Aorta (tissue), 5 donors: ENCODE measurements at regions not wholly inside any gene's neighbourhood (a gene's known extent, or its start where the extent isn't known, plus 50 kb on each side); places are given as distances from the start of the nearest gene placed in this dataset.

ENCODE experiments used
- ATAC-seq: fragments of 200-7000 bp; cut with Tn5 transposase; one replicate; pipeline ENCODE4 v1.9.1; 2022; ENCODE audit warnings: moderate library complexity; ENCODE audit not compliant: low FRiP score
- DNase-seq, 2 donors: peaks; one replicate each; pipeline ENCODE4 v3.0.0-alpha.2; 2020
- H3K27ac ChIP-seq, 2 donors: one replicate each; pipeline ENCODE4 v1.5.1; 2013; ENCODE audit warnings: low read length in 2 of 2, mild to moderate bottlenecking in 2 of 2, moderate library complexity in 2 of 2, control low read depth in 1 of 2, inconsistent platforms in 1 of 2, low read depth in 1 of 2
- H3K27me3 ChIP-seq, 2 donors: one replicate each; pipeline ENCODE4 v1.6.1; 2013; ENCODE audit warnings: control low read depth in 1 of 2, low read length in 1 of 2, mild to moderate bottlenecking in 1 of 2, moderate library complexity in 1 of 2; ENCODE audit not compliant: insufficient read depth in 2 of 2, control insufficient read depth in 1 of 2
- H3K36me3 ChIP-seq, 2 donors: one replicate each; pipeline ENCODE4 v1.6.1; 2013; ENCODE audit warnings: control low read depth in 1 of 2, low read length in 1 of 2, mild to moderate bottlenecking in 1 of 2; ENCODE audit not compliant: insufficient read depth in 2 of 2, control insufficient read depth in 1 of 2
- H3K4me1 ChIP-seq, 2 donors: one replicate each; pipeline ENCODE4 v1.6.1; 2013; ENCODE audit warnings: low read length in 2 of 2, control low read depth in 1 of 2, mild to moderate bottlenecking in 1 of 2, moderate library complexity in 1 of 2; ENCODE audit not compliant: insufficient read depth in 2 of 2, control insufficient read depth in 1 of 2
- H3K4me3 ChIP-seq, 2 donors: one replicate each; pipeline ENCODE4 v1.5.1; 2013; ENCODE audit warnings: low read length in 2 of 2, control low read depth in 1 of 2, mild to moderate bottlenecking in 1 of 2
- H3K9me3 ChIP-seq: one replicate; pipeline ENCODE4 v1.6.1; 2013; ENCODE audit warnings: mild to moderate bottlenecking, low read length; ENCODE audit not compliant: control insufficient read depth
- WGBS, 2 donors: extraction: QIAGEN DNeasy Blood & Tissue Kit; methylation state at CpG; one replicate each; pipeline ENCODE4 v1.1.7; 2013; 5-methylcytosine and 5-hydroxymethylcytosine counted together
- intact Hi-C, 2 donors: fragments of 100-400 bp; cut with DNase I; formaldehyde crosslinking; loops; one replicate each; pipeline versions ENCODE4 v1.14.2 to v1.15.0; 2022
- donor health status: healthy with polysubstance abuse.
- donor health status: Bipolar disorder and iron deficiency.
- donor health status: DM: no; HTN: no; CAD: no.
- donor health status: DM: no; HTN: no; CAD: no.
- donor health status: DM: yes; HTN: yes; CAD: no.

DNA sequence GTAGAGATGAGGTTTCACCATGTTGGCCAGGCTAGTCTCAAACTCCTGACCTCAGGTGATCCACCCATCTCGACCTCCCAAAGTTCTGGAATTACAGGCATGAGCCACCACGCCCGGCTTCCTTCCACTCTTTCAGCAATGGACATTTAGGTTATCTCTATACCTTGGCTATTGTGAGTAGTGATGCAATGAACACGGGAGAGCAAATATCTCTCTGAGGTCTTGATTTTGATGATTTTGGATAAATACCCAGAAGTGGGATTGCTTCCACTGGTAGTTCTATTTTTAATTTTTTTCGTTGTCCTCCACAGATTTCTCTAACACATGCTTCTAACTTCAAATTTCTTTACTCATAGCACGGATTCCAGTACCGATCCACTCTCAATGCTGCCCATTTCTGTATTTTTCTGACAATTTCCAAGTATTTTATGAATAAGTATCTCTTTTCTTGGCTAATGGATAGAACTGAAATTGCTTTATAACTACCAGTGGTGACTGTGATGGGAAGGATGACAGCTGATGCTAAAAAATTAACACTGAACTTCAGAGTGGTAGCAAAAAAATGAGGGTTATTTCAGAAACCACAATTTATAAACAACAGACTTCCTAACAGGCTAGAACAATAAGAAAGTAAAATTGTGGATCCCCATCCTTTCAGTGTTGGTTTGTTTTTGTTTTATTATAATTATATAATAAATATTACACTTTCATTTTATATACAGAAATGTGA, 327.5 kb upstream of the RUNX1 start:
- 48 to 64% methylated on average over 7 of the region's 7 CpGs for WGBS, 2 donors
- H3K36me3 ChIP-seq: no peaks in the 10 kb centered on the region

GRCh38 chr21:35375115-35375514, 326.0 kb upstream of the RUNX1 start:
- intact Hi-C loops: no loop called here
- ATAC-seq: no peak
- Histone ChIP-seq H3K27ac (no peak overlapping the region), H3K27me3 (no peaks in the 10 kb centered on the region), H3K36me3 (no peaks in the 10 kb centered on the region), H3K4me3 (no peak overlapping the region), H3K4me1 (no peaks in the 10 kb centered on the region), H3K9me3 (no peaks in the 10 kb centered on the region)
- WGBS, 2 donors: 94 to 99% methylated on average over 1 of the region's 1 CpG
- no peak for DNase-seq

More for the DNA sequence above, 327.5 kb upstream of the RUNX1 start:
- no peak for ATAC-seq
- intact Hi-C loops: no loop called here
- Histone ChIP-seq H3K4me1 (no peaks in the 10 kb centered on the region), H3K27me3 (no peaks in the 10 kb centered on the region), H3K4me3 (no peak overlapping the region), H3K27ac (no peak overlapping the region), H3K9me3 (no peaks in the 10 kb centered on the region)
- DNase-seq: no peak

- H3K4me3 ChIP-seq: no peak overlapping the region
- intact Hi-C loops: no loop called here
- H3K4me1 ChIP-seq: no peaks in the 10 kb centered on the region
- no peaks in the 10 kb centered on the region for H3K27me3 ChIP-seq
- no peaks in the 10 kb centered on the region for H3K36me3 ChIP-seq
- 83 to 86% methylated on average over 2 of the region's 2 CpGs for WGBS, 2 donors
- ATAC-seq (no peak), DNase-seq (no peak)
- no peak overlapping the region for H3K27ac ChIP-seq
- no peaks in the 10 kb centered on the region for H3K9me3 ChIP-seq
Observed at GRCh38 chr21:35373998-35374397, 324.9 kb upstream of the RUNX1 start.

- ATAC-seq (no peak), DNase-seq (no peak)
- H3K27me3 ChIP-seq: no peaks in the 10 kb centered on the region
- intact Hi-C loops: no loop called here
- 79 to 80% methylated on average over 5 of the region's 5 CpGs for WGBS, 2 donors
- H3K4me3 ChIP-seq: no peak overlapping the region
- H3K36me3 ChIP-seq: no peaks in the 10 kb centered on the region
- no peaks in the 10 kb centered on the region for H3K9me3 ChIP-seq
- no peak overlapping the region for H3K27ac ChIP-seq
- H3K4me1 ChIP-seq: no peaks in the 10 kb centered on the region
Observed at GRCh38 chr21:35372201-35372600, 323.1 kb upstream of the RUNX1 start.

DNA sequence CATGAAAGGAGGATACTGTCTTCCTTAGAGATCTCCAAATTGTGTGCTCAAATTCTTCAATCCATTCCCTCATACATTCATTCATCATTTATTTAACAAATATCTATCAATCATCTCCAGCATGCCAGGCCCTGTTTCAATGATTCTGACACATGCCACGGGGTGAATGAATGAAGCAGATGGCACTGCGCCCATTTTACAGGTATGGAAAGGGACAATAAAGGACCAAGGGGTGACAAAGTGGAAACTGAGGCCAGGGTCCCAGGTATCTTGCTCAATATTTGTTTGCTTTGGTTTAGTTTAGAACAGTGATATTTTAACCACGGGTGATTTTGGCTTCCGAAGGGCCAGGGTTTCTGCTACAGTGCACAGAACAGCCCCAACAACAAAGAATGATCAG, 321.6 kb upstream of the RUNX1 start:
- WGBS, 2 donors: 80 to 84% methylated on average over 4 of the region's 4 CpGs
- intact Hi-C loops: no loop called here

DNA sequence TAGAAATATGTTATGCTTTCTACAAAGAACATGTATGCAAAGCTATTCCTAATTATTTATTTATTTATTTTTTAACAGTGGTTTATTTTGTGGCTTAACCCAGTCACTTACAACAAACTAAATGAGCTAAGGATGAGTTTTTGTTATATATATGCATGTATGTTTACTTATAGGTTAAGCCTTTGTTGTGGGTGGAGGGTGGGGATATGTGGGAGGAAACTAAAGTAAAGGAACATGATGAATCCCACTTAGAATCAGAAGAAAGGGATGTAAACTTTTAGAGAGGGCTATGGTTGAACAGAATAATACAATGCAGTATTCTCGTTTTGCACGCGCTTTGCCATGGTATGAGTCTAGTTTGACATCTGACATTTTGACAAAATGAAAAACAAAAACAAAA, 321.0 kb upstream of the RUNX1 start:
- no peaks in the 10 kb centered on the region for H3K9me3 ChIP-seq
- WGBS, 2 donors: 97 to 98% methylated on average over 3 of the region's 3 CpGs
- intact Hi-C loops: no loop called here
- no peaks in the 10 kb centered on the region for H3K4me1 ChIP-seq
- ATAC-seq (no peak), DNase-seq (no peak)
- H3K27ac ChIP-seq: no peak overlapping the region
- H3K27me3 ChIP-seq: no peaks in the 10 kb centered on the region
- no peaks in the 10 kb centered on the region for H3K36me3 ChIP-seq
- no peak overlapping the region for H3K4me3 ChIP-seq

More for the DNA sequence above, 321.6 kb upstream of the RUNX1 start:
- Histone ChIP-seq H3K4me3 (no peak overlapping the region), H3K4me1 (no peaks in the 10 kb centered on the region), H3K36me3 (no peaks in the 10 kb centered on the region), H3K27me3 (no peaks in the 10 kb centered on the region), H3K9me3 (no peaks in the 10 kb centered on the region), H3K27ac (no peak overlapping the region)
- no peak for DNase-seq
- ATAC-seq: no peak

DNA sequence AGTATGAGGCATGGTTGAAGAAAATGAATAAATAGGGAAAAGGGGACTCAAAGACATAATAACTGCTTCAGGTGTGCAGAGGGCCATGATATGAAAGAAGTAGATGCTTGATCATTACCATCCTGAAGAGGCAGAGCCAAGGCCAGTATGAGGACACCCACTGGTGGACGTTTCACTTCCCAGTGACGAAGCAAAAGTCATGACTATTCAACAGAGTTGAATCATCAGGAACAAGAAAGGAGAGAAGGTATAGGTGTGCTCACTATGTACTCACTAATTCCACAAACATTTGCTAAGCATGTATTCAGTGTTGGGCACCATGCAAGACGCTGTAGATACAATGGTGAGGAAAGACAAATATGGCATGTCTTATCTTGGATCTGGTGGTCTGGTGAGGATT, 319.2 kb upstream of the RUNX1 start:
- intact Hi-C loops: no loop called here
- Histone ChIP-seq H3K4me1 (no peaks in the 10 kb centered on the region), H3K36me3 (no peaks in the 10 kb centered on the region), H3K27me3 (no peaks in the 10 kb centered on the region), H3K4me3 (no peak overlapping the region), H3K27ac (no peak overlapping the region), H3K9me3 (no peaks in the 10 kb centered on the region)
- WGBS, 2 donors: 87 to 89% methylated on average over 3 of the region's 3 CpGs
- no peak for ATAC-seq
- no peak for DNase-seq

DNA sequence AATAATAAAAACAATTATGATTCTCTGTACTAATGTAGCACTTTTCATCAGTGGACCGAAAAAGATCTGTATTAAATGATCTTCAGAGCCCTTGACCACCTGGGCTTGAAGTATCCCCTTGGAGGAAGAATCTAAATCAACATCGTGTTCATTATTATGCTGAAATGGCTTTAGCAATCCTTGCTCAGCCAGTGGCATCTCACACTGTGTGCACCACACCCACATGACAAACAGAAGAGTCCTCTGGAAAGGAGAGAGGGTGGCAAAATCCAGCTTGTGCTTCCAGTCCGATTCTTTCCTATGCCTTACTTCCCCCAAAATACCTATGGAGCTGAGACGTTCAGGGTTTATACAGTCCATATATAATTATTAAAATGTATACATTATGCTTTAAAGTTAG, 318.5 kb upstream of the RUNX1 start:
- Histone ChIP-seq H3K9me3 (no peaks in the 10 kb centered on the region), H3K27ac (no peak overlapping the region), H3K4me1 (no peaks in the 10 kb centered on the region), H3K27me3 (no peaks in the 10 kb centered on the region), H3K4me3 (no peak overlapping the region), H3K36me3 (no peaks in the 10 kb centered on the region)
- no peak for ATAC-seq
- WGBS, 2 donors: 75 to 81% methylated on average over 4 of the region's 4 CpGs
- intact Hi-C loops: no loop called here
- DNase-seq: no peak

GRCh38 chr21:35366394-35367080, 317.4 kb upstream of the RUNX1 start:
- DNase-seq: no peak
- Histone ChIP-seq H3K9me3 (no peaks in the 10 kb centered on the region), H3K36me3 (no peaks in the 10 kb centered on the region), H3K4me1 (no peaks in the 10 kb centered on the region), H3K27me3 (no peaks in the 10 kb centered on the region), H3K27ac (no peak overlapping the region), H3K4me3 (no peak overlapping the region)
- 36 to 44% methylated on average over 5 of the region's 5 CpGs for WGBS, 2 donors
- peak; percentile 66 for ATAC-seq
- intact Hi-C loops: no loop called here
